HL-60 (cell line): ENCODE measurements at regions not wholly inside any gene's neighbourhood (a gene's known extent, or its start where the extent isn't known, plus 50 kb on each side); places are given as distances from the start of the nearest gene placed in this dataset.
"Not testable (repeated sequence)": the region's sequence is repeated elsewhere in the genome, so short reads cannot be mapped to it uniquely, and the experiment has no call there.

Source experiments
- CTCF ChIP-seq: IDR thresholded peaks from one replicate; pipeline ENCODE4 v1.5.1; 2011; ENCODE audit warnings: low read length, control low read depth, inconsistent platforms; ENCODE audit not compliant: insufficient read depth
- GABPA ChIP-seq: IDR thresholded peaks from 2 replicates; pipeline ENCODE4 v1.6.1; 2012; ENCODE audit warnings: low read depth
- POLR2AphosphoS5 ChIP-seq: IDR thresholded peaks from 2 replicates; pipeline ENCODE4 v1.6.1; 2012; ENCODE audit warnings: low read depth
- REST ChIP-seq: IDR thresholded peaks from 2 replicates; pipeline ENCODE4 v1.6.1; 2012; ENCODE audit warnings: low read depth; ENCODE audit not compliant: insufficient replicate concordance
- SPI1 ChIP-seq: IDR thresholded peaks from 2 replicates; pipeline ENCODE4 v1.6.1; 2012; ENCODE audit warnings: low read depth, mild to moderate bottlenecking, borderline replicate concordance

- not testable (repeated sequence) for TF ChIP-seq CTCF, POLR2AphosphoS5, GABPA, REST, SPI1
These were observed 164.2 kb upstream of the TEX13C start for GRCh38 chrX:125155296-125156033.
